Cardiac fibroblast (primary cell): ENCODE measurements at regions not wholly inside any gene's neighbourhood (a gene's known extent, or its start where the extent isn't known, plus 50 kb on each side); places are given as distances from the start of the nearest gene placed in this dataset.

Experiments
- DNase-seq, 2 donors: peaks; one replicate each; pipeline versions ENCODE4 v3.0.0 to v3.0.0-alpha.2; 2010; ENCODE audit warnings: low read depth in 2 of 2
- H3K4me3 ChIP-seq, 2 donors: replicated peaks in 1 of 2; 1 replicate in 1 of 2; 2 replicates in 1 of 2; pipeline ENCODE4 v1.5.1; 2011; ENCODE audit warnings: low read depth in 2 of 2, low read length in 2 of 2, mild to moderate bottlenecking in 2 of 2, moderate library complexity in 1 of 2
- CTCF ChIP-seq: IDR thresholded peaks from one replicate; pipeline ENCODE4 v1.5.1; 2011; ENCODE audit warnings: low read depth, mild to moderate bottlenecking, low read length, inconsistent platforms

- peak; percentile 33 to 70 for DNase-seq
- no peak overlapping the region for H3K4me3 ChIP-seq
- TF ChIP-seq CTCF = no peak
Measured at GRCh38 chr10:3455385-3456334, 283.1 kb upstream of the PITRM1 start.

GRCh38 chr10:3452683-3453361, 280.2 kb upstream of the PITRM1 start:
- no peak for TF ChIP-seq CTCF
- peak overlapping the region; percentile 5 to 21 for H3K4me3 ChIP-seq
- peak; percentile 92 to 96 for DNase-seq

DNA sequence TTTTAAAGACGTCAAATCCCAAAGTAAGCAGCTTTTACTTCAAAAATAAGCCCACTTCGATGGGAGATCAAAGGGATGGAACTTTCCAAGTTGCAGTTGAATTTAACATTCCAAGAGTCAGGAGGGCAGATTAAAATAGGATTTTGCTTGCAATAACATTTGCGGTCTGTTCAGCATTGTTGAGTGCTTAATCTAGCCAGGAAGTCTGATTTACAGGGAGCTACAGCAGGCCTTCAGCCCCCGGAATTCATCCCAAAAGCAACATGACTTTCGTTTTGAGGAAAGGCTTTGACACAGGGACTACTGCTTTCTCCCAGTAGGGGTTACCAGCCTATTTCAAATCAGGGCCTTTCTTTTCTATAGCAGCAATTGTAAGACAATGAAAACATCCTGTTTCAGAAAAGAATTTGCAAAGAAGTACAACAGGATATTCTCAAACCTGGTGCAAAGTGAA, 279.6 kb upstream of the PITRM1 start:
- peak overlapping the region in 1 of 2 donors; percentile 21 for H3K4me3 ChIP-seq
- peak; percentile 59 for TF ChIP-seq CTCF
- DNase-seq = peak; percentile 94 to 95

DNA sequence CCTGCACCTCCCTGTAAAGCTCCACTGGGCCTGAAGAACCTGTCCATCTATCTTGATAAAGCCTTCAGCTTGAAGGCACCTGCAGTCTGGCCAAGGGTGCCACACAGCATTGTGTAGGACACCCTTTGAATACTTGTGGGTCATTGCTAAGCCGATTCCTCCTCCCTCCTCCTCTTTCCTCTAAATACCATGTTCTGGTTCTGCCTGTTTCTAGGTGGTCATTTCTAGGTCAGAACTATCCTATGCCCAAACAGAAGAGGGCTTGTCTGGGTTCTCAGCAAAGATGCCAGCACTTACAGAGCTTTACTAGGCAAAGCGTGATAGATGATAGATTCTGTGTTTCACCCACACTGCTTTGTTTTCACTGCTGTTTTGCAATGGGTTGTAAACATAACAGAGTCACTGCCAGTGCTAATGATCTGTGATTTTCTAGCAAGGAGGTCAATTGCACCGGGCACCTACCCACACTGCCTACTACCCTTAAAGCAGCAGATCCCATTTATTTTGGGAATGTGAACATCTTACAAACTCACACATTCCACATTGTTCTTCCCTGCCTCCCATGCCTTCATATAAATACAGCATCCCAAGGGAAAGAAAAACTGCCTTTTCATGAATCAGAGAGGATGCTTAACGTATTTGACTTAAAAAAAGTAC, 279.1 kb upstream of the PITRM1 start:
- peak overlapping the region in 1 of 2 donors; percentile 21 for H3K4me3 ChIP-seq
- no peak for TF ChIP-seq CTCF
- no peak for DNase-seq

- no peak for DNase-seq
- H3K4me3 ChIP-seq = no peak overlapping the region
- no peak for TF ChIP-seq CTCF
Measured at GRCh38 chr10:3446221-3446620, 273.6 kb upstream of the PITRM1 start.

GRCh38 chr10:3445648-3446047, 273.1 kb upstream of the PITRM1 start:
- no peak overlapping the region for H3K4me3 ChIP-seq
- TF ChIP-seq CTCF = no peak
- DNase-seq = no peak
